Stimulated activated naive CD4-positive, alpha-beta T cell (primary cell): ENCODE measurements at regions not wholly inside any gene's neighbourhood (a gene's known extent, or its start where the extent isn't known, plus 50 kb on each side); places are given as distances from the start of the nearest gene placed in this dataset.

Source experiments
- DNase-seq, 6 experiments: peaks; one replicate each; lab custom pipeline; 2025; lab: John Stamatoyannopoulos, UW

DNA sequence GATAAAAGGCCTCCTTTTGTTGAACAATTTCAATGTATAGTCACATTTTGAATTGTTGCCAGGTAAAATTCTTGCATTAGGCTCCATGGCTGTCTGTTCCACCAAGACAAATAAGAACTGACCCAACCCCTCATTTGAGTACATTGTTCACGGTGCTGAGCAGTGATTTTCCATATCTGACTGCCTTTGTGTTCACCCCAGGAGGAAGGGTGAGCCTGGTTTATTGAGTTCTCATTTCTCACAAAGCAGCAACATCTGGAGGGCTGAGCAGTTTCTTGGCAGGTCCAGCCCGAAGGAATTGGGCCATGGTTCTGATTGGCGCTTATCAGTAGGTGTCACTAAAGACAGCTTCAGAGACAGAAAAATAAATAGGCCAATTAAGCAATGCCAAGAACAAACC lies 149.1 kb downstream of the BMP4 start:
- no peak for DNase-seq

DNA sequence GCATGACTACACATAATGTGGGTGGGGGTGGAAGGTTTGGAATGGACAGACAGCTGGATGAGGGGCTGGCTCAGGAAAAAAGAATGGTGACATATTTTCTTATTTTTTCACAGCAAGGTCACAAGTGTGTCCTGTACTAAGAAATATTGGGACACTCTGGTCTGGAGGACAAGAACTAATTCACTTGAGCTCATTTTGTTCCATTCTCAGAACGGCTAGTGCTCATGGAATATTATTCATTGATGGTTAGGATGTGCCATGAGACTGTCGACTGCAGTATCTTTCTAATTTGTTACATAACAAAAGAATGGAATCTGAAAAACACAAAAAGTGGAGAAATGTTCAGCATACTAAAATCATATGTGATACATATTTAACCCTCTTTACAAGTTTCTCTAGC lies 149.5 kb downstream of the BMP4 start:
- no peak for DNase-seq

DNA sequence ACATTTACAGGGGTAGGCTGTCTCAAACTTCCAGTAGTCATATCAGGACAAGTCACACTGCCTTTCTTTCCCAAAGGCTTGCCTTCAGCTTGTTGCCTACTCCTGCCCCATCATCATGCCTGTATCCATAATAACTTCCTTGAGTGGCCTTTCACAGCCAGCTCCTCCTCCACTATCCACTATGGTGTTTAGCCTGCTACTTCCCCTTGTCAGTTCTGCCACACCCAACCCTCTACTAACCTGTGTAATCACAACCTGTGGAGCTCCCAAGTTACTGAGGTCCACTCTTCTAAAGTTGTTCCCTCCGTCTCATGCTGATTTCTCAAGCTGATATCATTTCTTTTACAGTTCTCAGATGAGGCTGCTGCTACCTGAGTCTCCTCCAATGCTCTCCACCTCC lies 159.9 kb downstream of the BMP4 start:
- no peak for DNase-seq

DNA sequence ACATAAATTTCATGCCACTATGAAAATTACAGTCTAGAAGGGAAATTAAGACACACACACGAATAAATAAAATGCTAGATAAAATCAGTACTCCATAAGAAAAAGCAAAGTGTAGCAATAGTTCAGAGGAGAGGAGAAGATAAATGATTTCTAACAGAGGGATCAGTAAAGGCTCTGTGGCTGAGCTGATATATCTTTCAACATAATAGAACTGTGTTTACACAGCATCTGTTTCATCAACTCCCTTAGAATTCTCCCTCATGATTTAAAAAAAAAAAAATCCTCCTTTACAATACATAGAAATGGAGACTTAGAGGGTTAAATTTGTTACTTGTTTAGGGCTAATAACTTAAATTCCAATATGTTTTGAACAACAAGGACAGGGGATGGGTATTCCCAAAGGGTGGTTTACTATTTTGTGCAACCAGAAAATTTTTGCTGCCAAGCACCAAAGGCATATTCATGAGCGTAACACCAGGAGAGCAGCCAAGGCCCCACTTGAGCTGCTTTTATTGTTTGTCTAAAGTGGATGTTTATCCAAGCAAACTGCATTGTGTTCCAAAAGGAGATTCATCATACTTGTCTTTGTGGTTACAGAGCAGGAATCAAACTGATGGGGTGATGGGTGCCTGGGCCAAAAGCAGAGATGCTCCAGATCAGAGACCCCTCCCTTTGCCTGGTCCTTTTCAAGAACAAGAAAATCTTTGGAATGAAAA lies 162.7 kb downstream of the BMP4 start:
- no peak for DNase-seq

DNA sequence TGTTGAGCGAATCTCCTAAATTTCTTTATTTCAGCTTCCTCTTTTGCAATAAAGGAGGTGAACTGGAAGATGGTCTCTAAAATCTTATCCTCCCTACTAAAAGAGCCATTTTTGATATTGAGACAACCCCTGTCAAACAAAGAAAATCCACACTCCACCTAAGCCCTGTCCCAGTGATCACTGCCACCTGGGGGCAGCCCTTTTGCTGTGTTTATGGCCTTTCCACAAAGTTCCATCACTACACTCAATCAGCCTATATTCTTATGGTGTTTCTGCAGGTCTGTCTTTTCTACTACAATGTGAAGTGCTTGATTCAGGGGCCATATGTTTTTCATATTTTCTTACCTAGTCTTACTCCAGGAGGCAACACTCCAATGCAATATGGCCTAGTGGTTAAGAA lies 163.7 kb downstream of the BMP4 start:
- no peak for DNase-seq

DNA sequence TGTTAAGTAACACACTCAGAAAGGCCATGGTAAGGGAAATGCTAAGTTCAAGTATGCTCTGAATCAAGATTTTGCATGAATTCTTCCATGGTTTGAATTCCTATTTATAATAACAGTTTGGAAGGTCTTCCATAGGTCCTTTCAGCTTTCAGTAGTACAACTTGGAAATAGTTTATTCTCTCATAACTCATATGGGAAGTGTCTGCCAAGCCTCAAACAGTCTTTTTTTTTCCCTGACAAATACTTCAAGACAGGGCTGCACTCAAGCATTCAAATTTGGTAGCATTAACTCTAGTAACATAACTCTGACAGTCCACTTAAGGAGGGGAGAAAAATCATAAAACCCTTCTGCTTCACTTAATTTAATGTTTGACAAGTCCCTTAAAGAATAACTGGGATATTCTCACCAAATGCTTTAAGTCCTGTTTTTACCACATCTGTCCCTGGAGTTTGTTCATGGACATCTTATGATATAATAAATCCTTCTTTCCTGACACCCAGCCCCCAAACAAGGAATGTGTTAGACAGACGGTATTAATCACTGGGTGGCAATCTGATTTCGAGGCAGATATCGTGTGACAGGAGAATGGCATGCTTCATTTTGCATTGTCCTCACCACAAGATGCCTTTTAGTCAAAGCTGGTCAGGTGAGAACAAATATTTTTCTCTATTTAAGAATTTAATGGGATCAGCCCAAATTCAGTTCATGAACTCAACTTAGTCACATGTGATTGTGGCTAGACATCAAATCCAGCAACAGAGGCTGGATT lies 165.7 kb downstream of the BMP4 start:
- no peak for DNase-seq

DNA sequence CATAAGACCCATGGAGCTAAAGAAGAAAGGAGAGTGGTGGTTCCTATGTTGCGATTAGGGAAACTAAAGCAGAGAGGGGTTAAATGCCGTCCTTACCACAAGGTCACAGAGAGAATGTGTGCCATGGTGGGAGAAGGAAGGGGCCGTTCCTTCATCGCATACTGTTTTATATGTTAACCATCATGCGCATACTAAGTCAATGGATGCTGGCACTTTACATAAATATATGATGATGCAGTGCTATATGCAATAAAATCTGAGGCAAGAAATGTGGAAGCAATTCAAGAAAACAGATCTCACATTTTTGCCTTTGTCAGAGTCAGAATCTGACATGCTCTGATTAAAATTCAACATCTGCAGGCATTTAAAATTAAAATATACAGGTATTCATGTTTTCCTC lies 168.1 kb downstream of the BMP4 start:
- no peak for DNase-seq

DNA sequence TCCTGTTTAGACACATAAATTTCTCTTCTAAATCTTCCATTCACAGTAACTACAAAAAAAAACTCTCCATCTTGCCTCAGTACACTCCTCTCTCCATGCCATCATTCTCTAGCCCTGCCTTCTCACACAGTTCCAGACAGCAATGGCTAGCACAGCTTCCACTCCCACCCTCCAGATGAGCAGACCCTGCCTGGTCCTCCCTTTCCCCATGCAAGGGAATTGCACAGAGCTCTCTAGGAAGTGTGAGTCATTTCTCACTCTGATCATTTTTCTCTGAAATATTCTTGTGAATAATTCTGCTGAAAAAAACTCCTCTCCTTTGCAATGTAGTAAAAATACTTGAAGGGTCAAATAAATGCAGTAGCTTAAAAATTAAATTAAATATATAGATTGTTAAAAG lies 170.6 kb downstream of the BMP4 start:
- no peak for DNase-seq

DNA sequence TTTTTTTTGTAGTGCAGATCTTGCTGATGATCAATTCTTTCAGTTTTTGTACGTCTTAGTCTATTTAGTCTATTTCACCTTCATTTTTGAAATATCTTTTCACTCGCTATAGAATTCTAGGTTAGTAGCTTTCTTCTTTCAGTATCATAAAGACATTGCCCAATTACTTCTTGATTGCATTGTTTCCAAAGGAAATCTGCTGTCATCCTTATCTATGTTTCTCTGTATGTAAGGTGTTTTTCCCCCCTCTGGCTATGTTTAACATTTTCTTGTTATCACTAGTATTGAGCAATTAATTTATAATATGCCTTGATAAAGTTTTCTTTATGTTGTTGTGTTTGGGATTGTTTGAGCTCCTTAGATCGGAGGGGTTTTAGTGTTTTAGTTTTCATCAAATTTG lies 171.9 kb downstream of the BMP4 start:
- no peak for DNase-seq

DNA sequence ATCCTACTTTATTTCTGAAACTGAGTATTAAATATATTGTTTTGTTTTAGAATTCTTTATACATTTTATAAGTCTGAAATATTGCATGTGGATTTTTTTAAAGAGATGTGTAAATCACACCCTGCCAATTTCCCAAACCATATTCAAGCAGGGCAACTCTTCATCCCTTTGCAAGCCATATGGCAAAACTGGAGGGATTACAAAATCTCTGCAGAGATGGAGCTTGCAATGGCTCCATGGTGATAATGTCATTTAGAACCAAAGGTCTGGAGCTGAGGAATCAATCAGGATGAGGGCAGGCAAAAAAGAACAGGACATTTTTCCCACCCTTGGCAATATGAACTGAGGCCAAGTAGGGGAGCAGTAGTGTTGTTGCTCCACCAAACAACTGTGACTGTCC lies 173.4 kb downstream of the BMP4 start:
- no peak for DNase-seq

DNA sequence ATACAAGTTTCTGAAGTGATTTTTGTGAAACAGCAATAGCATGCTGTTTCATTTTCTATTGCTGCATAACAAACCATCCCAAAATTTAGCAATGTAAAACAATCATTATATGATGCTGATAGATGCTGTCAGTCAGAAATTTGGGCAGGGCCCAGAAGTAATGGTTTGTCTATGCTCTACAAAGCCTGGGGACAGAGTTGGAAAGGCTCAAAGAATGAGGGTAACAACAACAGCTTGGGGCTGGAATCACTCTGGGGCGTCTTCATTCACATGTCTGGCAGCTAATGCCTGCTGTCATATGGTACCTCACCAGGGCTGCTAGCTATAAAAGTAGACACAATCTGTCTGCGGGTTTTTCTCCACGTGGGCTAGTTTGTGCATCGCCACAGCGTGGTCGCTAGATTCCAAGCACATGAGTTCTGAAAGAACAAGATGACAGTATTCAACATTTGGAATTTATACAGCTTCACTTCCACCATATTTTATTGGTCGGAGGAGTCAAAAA lies 176.5 kb downstream of the BMP4 start:
- DNase-seq, result no peak

DNA sequence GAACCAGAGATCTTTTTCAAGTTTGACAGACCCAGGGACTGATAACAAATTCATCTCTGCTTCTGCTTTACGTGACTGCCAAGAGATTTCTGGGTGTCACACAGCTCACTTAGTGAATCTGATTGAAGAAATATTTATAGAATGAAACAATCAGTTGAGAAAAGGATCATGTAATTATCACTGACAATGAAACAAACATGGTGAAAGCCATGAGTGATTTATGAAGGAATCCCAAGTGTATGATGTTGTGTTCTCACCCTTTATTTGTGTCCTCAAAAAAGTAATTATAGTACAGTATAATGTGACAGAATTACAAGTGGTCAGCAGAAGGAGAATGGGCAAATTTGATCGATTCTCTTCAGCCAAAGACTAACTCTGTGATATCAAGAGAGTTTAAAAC lies 177.3 kb downstream of the BMP4 start:
- DNase-seq, result no peak

DNA sequence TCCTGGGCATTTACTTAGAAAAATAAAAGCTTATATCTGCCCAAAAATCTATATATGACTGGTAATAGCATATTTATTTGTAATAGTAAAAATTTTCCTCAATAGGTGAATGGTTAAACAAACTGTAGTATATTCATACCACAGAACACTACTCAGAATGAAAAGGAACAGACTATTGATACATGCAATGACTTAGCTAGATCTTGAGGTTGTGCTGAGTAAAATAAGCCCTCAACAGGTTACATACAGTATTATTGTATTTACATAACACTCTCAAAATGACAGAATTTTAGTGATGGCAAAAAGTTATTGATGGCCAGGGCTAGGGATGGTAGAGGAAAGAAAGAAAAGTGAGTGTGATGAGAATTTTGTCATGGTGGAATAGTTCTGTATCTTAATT lies 178.4 kb downstream of the BMP4 start:
- DNase-seq, result no peak

DNA sequence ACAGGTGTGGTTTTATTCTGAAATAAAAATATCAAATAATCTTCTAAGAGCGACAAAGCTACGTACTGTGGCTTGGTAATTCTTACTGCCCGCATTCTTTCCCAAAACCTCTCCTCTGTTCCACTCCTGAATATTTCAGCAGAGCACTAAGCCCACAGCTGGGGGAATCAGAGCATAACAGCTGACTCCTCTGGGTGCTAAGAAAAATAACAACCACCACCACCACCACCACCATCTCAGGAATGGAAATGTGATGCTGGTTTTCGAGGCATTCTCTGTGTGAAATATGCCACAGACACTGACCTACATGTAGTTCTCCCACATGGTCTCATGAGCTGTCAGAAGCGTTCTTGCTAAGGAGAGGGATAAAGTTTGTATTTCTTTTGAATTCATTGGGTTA lies 183.7 kb downstream of the BMP4 start:
- no peak for DNase-seq

DNA sequence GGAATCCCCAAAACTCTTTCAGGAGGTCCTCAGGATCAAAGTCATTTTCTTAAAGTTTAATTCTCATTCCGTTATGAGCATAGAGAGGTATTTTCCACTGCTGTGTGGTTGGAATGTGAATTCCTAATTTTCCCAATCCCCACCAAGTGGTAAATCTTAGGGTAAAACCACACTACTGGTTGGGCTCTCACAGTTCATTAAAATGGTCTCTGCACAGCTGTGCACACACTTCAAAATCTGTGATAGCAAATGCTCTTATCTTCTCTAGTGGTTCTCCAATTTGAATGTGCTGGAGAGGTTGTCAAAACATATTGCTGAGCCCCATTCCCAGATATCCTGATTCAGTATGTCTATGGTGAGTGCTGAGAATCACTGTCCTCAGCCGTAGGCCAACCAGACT lies 189.1 kb downstream of the BMP4 start:
- no peak for DNase-seq

DNA sequence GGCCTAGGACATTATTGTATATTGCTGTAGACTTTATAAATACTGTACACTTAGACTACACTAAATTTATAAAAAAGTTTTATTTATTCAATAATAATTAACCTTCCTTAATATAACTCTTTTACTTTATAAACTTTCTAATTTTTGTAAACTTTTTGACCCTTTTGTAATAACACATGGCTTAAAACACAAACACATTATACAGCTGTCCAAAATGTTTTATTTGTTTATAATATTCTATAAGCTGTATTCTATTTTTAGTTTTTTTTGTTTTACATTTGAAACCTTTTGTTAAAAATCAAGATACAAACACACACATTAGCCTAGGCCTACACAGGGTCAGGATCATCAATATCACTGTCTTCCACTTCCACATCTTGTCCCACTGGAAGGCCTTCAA lies 190.0 kb downstream of the BMP4 start:
- no peak for DNase-seq

DNA sequence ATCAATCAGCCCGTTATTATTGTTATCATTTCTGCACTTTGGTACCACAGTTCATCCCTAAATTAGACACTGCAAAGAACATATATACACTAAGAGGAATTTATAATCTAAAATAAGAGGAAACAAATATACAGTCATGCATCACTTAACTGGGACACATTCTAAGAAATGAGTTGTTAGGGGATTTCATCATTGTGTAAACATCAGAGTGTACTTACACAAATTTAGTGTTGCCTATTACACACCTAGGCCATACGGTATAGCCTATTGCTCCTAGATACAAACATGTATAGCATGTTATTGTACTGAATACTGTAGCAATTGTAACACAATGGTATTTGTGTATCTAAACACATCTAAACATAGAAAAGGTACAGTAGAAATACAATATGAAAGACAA lies 190.5 kb downstream of the BMP4 start:
- no peak for DNase-seq

DNA sequence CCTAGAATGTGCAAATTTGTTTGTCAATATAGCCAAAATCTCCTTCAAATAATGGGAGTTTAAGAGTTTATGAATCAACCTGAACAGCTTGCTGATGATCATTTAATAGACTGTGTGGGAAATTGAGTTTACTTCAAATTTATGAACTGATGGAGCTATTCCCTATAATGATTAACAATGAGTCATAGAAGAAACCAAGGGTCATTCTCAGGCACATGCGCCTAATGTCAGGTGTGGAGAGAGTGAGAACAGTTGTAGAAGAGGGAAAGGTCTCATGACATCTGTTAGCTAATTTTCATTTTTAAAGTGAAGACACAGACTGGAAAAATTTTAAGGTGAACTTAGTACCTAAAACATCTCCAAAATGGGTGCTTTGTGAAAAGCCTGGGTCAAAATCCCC lies 191.8 kb downstream of the BMP4 start:
- DNase-seq, result no peak

DNA sequence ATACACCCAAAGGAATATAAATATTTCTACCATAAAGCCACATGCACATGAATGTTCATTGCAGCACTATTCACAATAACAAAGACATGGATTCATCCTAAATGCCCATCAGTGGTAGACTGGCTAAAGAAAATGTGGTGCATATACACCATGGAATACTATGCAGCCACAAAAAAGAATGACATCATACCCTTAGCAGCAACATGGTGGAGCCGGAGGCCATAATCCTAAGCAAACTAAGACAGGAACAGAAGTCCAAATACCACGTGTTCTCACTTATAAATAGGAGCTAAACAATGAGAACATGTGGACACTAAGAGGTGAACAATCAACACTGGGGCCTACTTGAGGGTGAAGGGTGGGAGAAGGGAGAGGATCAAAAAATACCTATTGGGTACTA lies 198.5 kb downstream of the BMP4 start:
- no peak for DNase-seq

DNA sequence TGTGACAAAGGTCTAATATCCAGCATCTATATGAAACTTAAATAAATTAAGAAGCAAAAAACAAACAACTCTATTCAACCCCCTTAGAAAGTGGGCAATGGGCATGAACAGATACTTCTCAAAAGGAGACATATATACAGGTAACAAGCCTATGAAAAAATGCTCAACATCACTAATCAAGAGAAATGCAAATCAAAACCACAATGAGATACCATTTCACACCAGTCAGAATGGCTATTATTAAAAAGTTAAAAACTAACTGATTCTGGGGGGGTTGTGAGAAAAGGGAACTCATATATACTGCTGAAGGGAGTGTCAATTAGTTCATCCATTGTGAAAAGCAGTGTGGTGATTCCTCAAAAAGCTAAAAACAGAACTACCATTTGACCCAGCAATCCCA lies 198.9 kb downstream of the BMP4 start:
- no peak for DNase-seq

DNA sequence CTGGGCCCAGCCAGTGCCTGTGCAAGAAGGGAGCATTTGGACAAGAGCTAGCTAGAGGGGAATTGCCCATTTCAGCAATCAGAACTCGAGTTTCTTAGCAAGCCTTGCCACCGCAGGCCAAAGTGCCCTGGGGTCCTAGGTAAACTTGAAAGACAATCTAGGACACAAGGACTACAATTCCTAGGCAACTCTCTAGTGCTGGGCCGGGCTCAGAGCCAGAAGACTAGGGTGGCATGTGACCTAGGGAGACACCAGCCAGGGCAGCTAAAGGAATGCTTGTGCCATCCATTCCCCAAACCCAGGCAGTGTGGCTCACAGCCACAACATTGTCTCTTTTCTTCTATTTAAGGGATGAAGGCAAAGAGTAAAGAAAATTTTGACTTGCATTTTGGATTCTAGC lies 205.0 kb downstream of the BMP4 start:
- no peak for DNase-seq

DNA sequence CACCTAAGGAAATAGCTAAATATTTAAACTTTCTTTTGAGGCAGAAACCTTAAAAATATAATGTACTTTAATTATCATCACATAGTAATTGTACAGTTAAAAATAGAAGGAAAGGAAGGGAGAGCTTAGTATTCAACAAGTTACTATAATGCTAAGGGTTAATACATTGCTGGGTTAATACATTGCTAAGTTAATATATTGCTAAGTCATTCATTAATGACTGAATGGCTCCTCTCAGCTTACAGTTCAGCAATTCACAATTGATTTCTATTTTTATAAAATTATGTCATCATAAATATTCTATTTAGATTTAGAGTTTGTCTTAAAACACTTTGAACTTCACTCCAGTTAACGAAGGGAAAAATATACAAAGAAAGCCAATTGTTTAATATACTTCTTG lies 207.9 kb downstream of the BMP4 start:
- DNase-seq, result no peak

DNA sequence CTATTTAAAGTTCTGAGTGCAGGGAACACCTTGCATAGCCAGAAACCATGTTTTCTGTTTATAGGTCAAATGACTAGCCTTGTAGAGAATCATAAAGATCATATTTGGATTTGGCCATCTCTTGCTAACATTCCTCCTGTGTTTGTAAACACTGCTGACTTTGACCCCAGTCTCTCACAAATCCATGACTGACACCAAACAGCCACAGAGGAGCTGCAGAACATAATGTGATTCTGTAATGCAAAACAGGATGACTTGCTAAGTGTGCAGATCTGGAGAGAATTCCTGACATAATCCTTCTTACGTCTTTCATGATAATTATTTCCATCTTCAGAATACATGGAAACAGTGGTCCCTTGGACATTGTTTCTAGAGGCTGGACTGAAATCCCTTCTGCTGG lies 211.8 kb downstream of the BMP4 start:
- DNase-seq, result no peak

DNA sequence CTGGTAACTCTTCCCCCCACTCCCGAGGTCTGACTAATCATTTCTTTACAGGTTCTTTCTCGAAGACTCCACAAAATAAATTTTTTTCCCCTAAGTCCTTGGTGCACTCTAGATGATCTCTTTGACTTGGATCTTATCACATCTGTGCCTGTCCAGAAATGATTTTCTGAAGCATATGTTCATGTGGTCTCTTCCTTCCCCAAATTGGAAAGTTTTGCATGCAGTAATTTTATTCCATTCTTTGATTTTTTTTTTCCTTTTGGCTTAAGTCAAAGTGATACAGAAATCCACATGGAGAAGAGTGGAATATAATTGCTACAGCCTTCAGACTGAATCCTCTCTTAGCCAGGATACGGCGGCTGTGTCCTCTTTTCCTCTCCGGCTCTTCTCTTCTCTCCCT lies 213.3 kb downstream of the BMP4 start:
- no peak for DNase-seq
